ENCODE measurements at regions not wholly inside any gene's neighbourhood (a gene's known extent, or its start where the extent isn't known, plus 50 kb on each side); places are given as distances from the start of the nearest gene placed in this dataset.
"Not testable (repeated sequence)": the region's sequence is repeated elsewhere in the genome, so short reads cannot be mapped to it uniquely, and the experiment has no call there.

GRCh38 chr3:153820035-153820434 lies 301.2 kb upstream of the ARHGEF26 start:
- no peaks in the 10 kb centered on the region for H3K36me3 ChIP-seq (replicated peaks in 1 of 2; ENCODE audit: control insufficient read depth in 1 of 2, insufficient read depth in 2 of 2, low read length in 2 of 2)
- H3K27me3 Mint-ChIP-seq (ENCODE audit: low read depth in 3 of 3): no peaks in the 10 kb centered on the region
- no peaks in the 10 kb centered on the region for H3K27me3 ChIP-seq (ENCODE audit: control insufficient read depth in 2 of 2, insufficient read depth in 2 of 2, low read length in 2 of 2)
- H3K4me2 ChIP-seq (replicated peaks; ENCODE audit: extremely low read depth, low read length, poor library complexity, severe bottlenecking): no peak overlapping the region
- H3K4me3 Mint-ChIP-seq: no peak overlapping the region
- H4K20me1 ChIP-seq (ENCODE audit: insufficient read depth, low read length): no peaks in the 10 kb centered on the region
- H3K79me2 ChIP-seq (ENCODE audit: insufficient read depth, low read length): no peaks in the 10 kb centered on the region
- no peak overlapping the region for H3K27ac ChIP-seq (ENCODE audit: low read depth in 1 of 2, low read length in 2 of 2)
- H3K4me3 ChIP-seq (replicated peaks in 1 of 3; ENCODE audit: low read depth in 2 of 3, low read length in 3 of 3): no peak overlapping the region
- no peaks in the 10 kb centered on the region for H3K4me1 Mint-ChIP-seq
- intact Hi-C loops (cut with micrococcal nuclease): no loop called here
- peaks cover 5 to 10% of the 10 kb centered on the region in 2 donors for H3K4me1 ChIP-seq (ENCODE audit: control insufficient read depth in 1 of 2, insufficient read depth in 2 of 2, low read length in 2 of 2)
- TF ChIP-seq CTCF (IDR thresholded peaks at IDR 0.05): no peak
- H3K27ac Mint-ChIP-seq: peak overlapping the region in 1 of 7 donors; percentile 70
- no peak overlapping the region for H2AFZ ChIP-seq (ENCODE audit: insufficient read depth, low read depth, low read length, poor library complexity, severe bottlenecking)
- H3K9me3 ChIP-seq (replicated peaks in 1 of 2; ENCODE audit: control insufficient read depth in 1 of 2, insufficient read depth in 1 of 2, low read length in 2 of 2): no peaks in the 10 kb centered on the region
- H3K36me3 Mint-ChIP-seq: no peaks in the 10 kb centered on the region
- H3K9me3 Mint-ChIP-seq: peaks cover 0 to 19% (median 8%) of the 10 kb centered on the region in 7 donors
- no peak overlapping the region for H3K9ac ChIP-seq (ENCODE audit: insufficient read depth, low read length, poor library complexity, severe bottlenecking)
- DNase-seq: no peak

DNA sequence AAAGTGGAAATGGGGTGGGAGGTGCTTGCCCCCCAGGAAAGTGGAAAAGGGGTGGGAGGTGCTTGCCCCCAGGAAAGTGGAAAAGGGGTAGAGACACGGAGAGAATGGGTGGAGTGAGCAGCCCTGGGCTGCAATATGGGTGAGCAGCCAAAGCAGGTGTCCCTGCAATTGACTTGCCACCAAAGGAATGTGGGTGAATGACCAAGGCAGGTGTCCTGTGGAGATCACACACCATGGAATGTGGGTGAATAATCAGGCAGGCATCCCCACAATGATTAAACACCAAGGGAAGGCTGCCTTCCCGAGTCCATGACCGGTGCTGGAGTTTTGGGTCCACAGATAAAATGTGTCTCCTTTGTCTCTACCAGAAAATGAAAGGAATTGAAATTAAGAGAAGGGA lies 292.8 kb upstream of the ARHGEF26 start:
- H3K4me2 ChIP-seq (replicated peaks; ENCODE audit: extremely low read depth, low read length, poor library complexity, severe bottlenecking); H3K27me3 ChIP-seq (ENCODE audit: control insufficient read depth in 2 of 2, insufficient read depth in 2 of 2, low read length in 2 of 2); H3K4me1 ChIP-seq (ENCODE audit: control insufficient read depth in 1 of 2, insufficient read depth in 2 of 2, low read length in 2 of 2); H3K36me3 ChIP-seq (replicated peaks in 1 of 2; ENCODE audit: control insufficient read depth in 1 of 2, insufficient read depth in 2 of 2, low read length in 2 of 2); H3K27me3 Mint-ChIP-seq (ENCODE audit: low read depth in 3 of 3); H4K20me1 ChIP-seq (ENCODE audit: insufficient read depth, low read length); H3K27ac ChIP-seq (ENCODE audit: low read depth in 1 of 2, low read length in 2 of 2); intact Hi-C loops (cut with micrococcal nuclease); H3K27ac Mint-ChIP-seq; H3K36me3 Mint-ChIP-seq; DNase-seq; H3K79me2 ChIP-seq (ENCODE audit: insufficient read depth, low read length); H3K4me3 ChIP-seq (replicated peaks in 1 of 3; ENCODE audit: low read depth in 2 of 3, low read length in 3 of 3); H3K9ac ChIP-seq (ENCODE audit: insufficient read depth, low read length, poor library complexity, severe bottlenecking); H2AFZ ChIP-seq (ENCODE audit: insufficient read depth, low read depth, low read length, poor library complexity, severe bottlenecking); H3K4me3 Mint-ChIP-seq: not testable (repeated sequence)
- Mint-ChIP-seq H3K4me1 (peaks cover 13% of the 10 kb centered on the region), H3K9me3 (peaks cover 19 to 58% (median 32%) of the 10 kb centered on the region in 7 donors)
- H3K9me3 ChIP-seq (replicated peaks in 1 of 2; ENCODE audit: control insufficient read depth in 1 of 2, insufficient read depth in 1 of 2, low read length in 2 of 2): peaks cover 0 to 19% of the 10 kb centered on the region in 2 donors
- WGBS (ENCODE audit: insufficient coverage): no CpG with 5 or more reads among the region's 3 CpGs

Measured in CD14-positive monocyte (primary cell).